ENCODE measurements at regions not wholly inside any gene's neighbourhood (a gene's known extent, or its start where the extent isn't known, plus 50 kb on each side); places are given as distances from the start of the nearest gene placed in this dataset.

- ATAC-seq (ENCODE audit: low read depth) (no peak), DNase-seq (no peak)
- Mint-ChIP-seq H3K9me3 (ENCODE audit: insufficient read depth) (no peaks in the 10 kb centered on the region), H3K4me1 (no peaks in the 10 kb centered on the region), H3K27ac (no peak overlapping the region), H3K4me3 (no peak overlapping the region), H3K27me3 (no peaks in the 10 kb centered on the region)
- Histone ChIP-seq H3K9ac (ENCODE audit: low read length) (no peak overlapping the region), H3K4me2 (replicated peaks; ENCODE audit: low read depth, low read length, poor library complexity, severe bottlenecking) (no peak overlapping the region), H2AFZ (ENCODE audit: insufficient read depth, low read depth, low read length, poor library complexity, severe bottlenecking) (no peak overlapping the region), H3K79me2 (ENCODE audit: control insufficient read depth, insufficient read depth, low read length) (no peaks in the 10 kb centered on the region), H3K36me3 (replicated peaks in 1 of 2; ENCODE audit: control extremely low read depth in 1 of 2, control insufficient read depth in 1 of 2, extremely low read depth in 1 of 2, insufficient read depth in 2 of 2, low read length in 1 of 2) (no peaks in the 10 kb centered on the region), H3K9me3 (ENCODE audit: control extremely low read depth in 1 of 3, control insufficient read depth in 2 of 3, insufficient read depth in 1 of 3, low read length in 2 of 3) (peaks cover 0 to 1% (median 0%) of the 10 kb centered on the region in 3 donors), H3K27ac (ENCODE audit: low read length in 2 of 2) (no peak overlapping the region), H3K4me1 (ENCODE audit: control insufficient read depth in 2 of 2, insufficient read depth in 2 of 2, low read length in 2 of 2) (no peaks in the 10 kb centered on the region), H3K27me3 (replicated peaks in 1 of 4; ENCODE audit: control extremely low read depth in 1 of 4, control insufficient read depth in 3 of 4, insufficient read depth in 4 of 4, low read length in 3 of 4) (no peaks in the 10 kb centered on the region), H3K4me3 (ENCODE audit: control extremely low read depth in 1 of 5, extremely low read depth in 1 of 5, insufficient read depth in 1 of 5, low read depth in 2 of 5, low read length in 4 of 5) (no peak overlapping the region), H4K20me1 (ENCODE audit: control insufficient read depth, insufficient read depth, low read length, poor library complexity, severe bottlenecking) (no peaks in the 10 kb centered on the region)
- intact Hi-C loops (cut with micrococcal nuclease): no loop called here
- TF ChIP-seq CTCF (IDR thresholded peaks at IDR 0.05): no peak
- no peak for TF ChIP-seq EZH2 (IDR thresholded peaks at IDR 0.05; ENCODE audit: borderline replicate concordance, insufficient read depth, low read depth, low read length, poor library complexity, severe bottlenecking)
- CTCF ChIA-PET: no interaction called here
- POLR2A ChIA-PET: no interaction called here
- WGBS (ENCODE audit: insufficient coverage): no CpG with 5 or more reads among the region's 6 CpGs
These were observed 768.4 kb downstream of the LTN1 start for GRCh38 chr21:28224191-28224726.

GRCh38 chr21:28221984-28222383 lies 770.7 kb downstream of the LTN1 start:
- no CpG with 5 or more reads among the region's 1 CpG for WGBS (ENCODE audit: insufficient coverage)
- Histone ChIP-seq H3K4me2 (replicated peaks; ENCODE audit: low read depth, low read length, poor library complexity, severe bottlenecking) (no peak overlapping the region), H3K9me3 (ENCODE audit: control extremely low read depth in 1 of 3, control insufficient read depth in 2 of 3, insufficient read depth in 1 of 3, low read length in 2 of 3) (no peaks in the 10 kb centered on the region), H3K4me3 (ENCODE audit: control extremely low read depth in 1 of 5, extremely low read depth in 1 of 5, insufficient read depth in 1 of 5, low read depth in 2 of 5, low read length in 4 of 5) (no peak overlapping the region), H4K20me1 (ENCODE audit: control insufficient read depth, insufficient read depth, low read length, poor library complexity, severe bottlenecking) (no peaks in the 10 kb centered on the region), H3K79me2 (ENCODE audit: control insufficient read depth, insufficient read depth, low read length) (no peaks in the 10 kb centered on the region), H3K4me1 (ENCODE audit: control insufficient read depth in 2 of 2, insufficient read depth in 2 of 2, low read length in 2 of 2) (no peaks in the 10 kb centered on the region), H3K36me3 (replicated peaks in 1 of 2; ENCODE audit: control extremely low read depth in 1 of 2, control insufficient read depth in 1 of 2, extremely low read depth in 1 of 2, insufficient read depth in 2 of 2, low read length in 1 of 2) (no peaks in the 10 kb centered on the region), H3K27ac (ENCODE audit: low read length in 2 of 2) (no peak overlapping the region), H3K9ac (ENCODE audit: low read length) (no peak overlapping the region), H2AFZ (ENCODE audit: insufficient read depth, low read depth, low read length, poor library complexity, severe bottlenecking) (no peak overlapping the region), H3K27me3 (replicated peaks in 1 of 4; ENCODE audit: control extremely low read depth in 1 of 4, control insufficient read depth in 3 of 4, insufficient read depth in 4 of 4, low read length in 3 of 4) (no peaks in the 10 kb centered on the region)
- POLR2A ChIA-PET: no interaction called here
- Mint-ChIP-seq H3K27me3 (no peaks in the 10 kb centered on the region), H3K4me1 (no peaks in the 10 kb centered on the region), H3K9me3 (ENCODE audit: insufficient read depth) (peaks cover 2% of the 10 kb centered on the region), H3K4me3 (no peak overlapping the region), H3K27ac (no peak overlapping the region)
- TF ChIP-seq CTCF (IDR thresholded peaks at IDR 0.05) (no peak), EZH2 (IDR thresholded peaks at IDR 0.05; ENCODE audit: borderline replicate concordance, insufficient read depth, low read depth, low read length, poor library complexity, severe bottlenecking) (no peak)
- intact Hi-C loops (cut with micrococcal nuclease): no loop called here
- no peak for DNase-seq
- ATAC-seq (ENCODE audit: low read depth): no peak
- CTCF ChIA-PET: no interaction called here
